GM19240 (cell line): ENCODE measurements at regions not wholly inside any gene's neighbourhood (a gene's known extent, or its start where the extent isn't known, plus 50 kb on each side); places are given as distances from the start of the nearest gene placed in this dataset.

Experiments
- DNase-seq: peaks from one replicate; pipeline ENCODE4 v3.0.0; 2011; ENCODE audit warnings: low spot score; ENCODE audit not compliant: insufficient read length

DNA sequence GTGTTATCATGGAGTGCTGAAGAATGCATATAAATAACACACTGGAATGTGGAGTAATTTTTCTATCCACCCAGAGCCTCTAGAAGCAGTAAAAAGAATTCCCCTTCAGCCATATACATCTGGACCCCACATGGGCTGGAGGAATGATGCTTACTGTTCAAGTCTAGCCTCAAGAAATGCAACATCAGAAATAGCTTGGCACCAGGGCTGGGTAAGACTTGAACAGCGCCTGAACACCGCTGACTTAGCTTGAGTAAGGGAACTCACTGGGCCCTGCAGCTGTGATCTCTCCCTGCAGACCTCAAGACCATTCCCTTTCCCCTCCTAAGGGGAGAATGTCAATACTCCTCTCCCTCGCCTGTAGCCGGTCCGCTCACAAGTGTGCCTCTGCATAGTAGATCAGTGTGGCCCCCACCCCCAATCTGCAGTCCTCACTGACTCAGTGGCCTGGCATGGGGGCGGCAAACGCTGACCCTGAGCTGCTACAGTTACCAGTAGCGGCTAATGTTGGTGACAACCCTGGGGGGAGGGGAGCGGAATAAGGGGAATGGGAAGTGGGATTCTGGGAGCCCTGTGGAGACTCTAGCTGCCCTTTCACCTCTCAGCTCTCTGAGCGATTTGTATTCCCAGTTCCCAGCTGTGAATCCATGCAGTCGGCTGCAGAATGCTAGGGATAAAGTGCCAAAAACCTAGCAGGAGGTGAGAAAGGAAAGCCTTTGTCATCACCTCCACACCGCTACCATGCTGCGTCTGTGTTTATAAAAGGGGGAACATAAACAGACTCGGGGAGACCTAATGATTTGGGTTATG, 483.9 kb downstream of the DISC1 start:
- no peak for DNase-seq

- no peak for DNase-seq
Measured at GRCh38 chr1:232109391-232109790, 482.8 kb downstream of the DISC1 start.

- DNase-seq, result no peak
Measured at GRCh38 chr1:232108598-232108997, 482.0 kb downstream of the DISC1 start.

GRCh38 chr1:232106415-232106814, 479.8 kb downstream of the DISC1 start:
- no peak for DNase-seq

- DNase-seq, result no peak
Measured at GRCh38 chr1:232105561-232105960, 479.0 kb downstream of the DISC1 start.

- no peak for DNase-seq
Measured at GRCh38 chr1:232101231-232101630, 474.6 kb downstream of the DISC1 start.

DNA sequence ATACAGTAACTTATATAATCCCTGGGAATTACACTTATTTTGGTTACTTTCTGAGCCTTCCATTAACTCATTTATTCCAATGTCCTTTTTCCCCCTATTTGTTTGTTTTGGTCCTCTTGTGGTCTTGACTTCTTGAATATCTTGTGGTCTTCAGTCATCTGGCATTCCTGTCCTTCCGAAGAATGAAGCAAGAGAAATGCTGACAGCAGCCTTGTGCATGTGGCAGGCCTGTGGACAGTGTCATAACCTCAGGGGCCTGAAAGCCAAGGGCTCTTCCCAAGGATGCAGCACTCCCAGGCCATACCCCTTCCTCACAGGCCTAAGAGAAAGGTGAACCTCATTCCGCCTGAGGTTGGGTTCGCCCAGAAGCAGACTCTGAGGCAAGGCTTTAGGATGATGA, 470.2 kb downstream of the DISC1 start:
- DNase-seq, result no peak
